Activated CD8-positive, alpha-beta memory T cell treated with anti-CD3 and anti-CD28 coated beads for 48 hours (primary cell): ENCODE measurements at regions not wholly inside any gene's neighbourhood (a gene's known extent, or its start where the extent isn't known, plus 50 kb on each side); places are given as distances from the start of the nearest gene placed in this dataset.

Experiments
- DNase-seq, 3 experiments: peaks; one replicate each; pipeline ENCODE4 v3.0.0-alpha.2; 2020; ENCODE audit warnings: low read depth in 2 of 3, low spot score in 2 of 3

- DNase-seq: no peak
Observed at GRCh38 chr1:55483523-55483922, 268.4 kb upstream of the USP24 start.

GRCh38 chr1:55481634-55482033 lies 266.5 kb upstream of the USP24 start:
- no peak for DNase-seq

GRCh38 chr1:55480029-55480795 lies 265.0 kb upstream of the USP24 start:
- DNase-seq: no peak

- DNase-seq: no peak
Observed at GRCh38 chr1:55478742-55479141, 263.6 kb upstream of the USP24 start.

GRCh38 chr1:55477953-55478352 lies 262.8 kb upstream of the USP24 start:
- DNase-seq: no peak

- no peak for DNase-seq
Observed at GRCh38 chr1:55476445-55477015, 261.4 kb upstream of the USP24 start.

GRCh38 chr1:55474168-55474786 lies 259.1 kb upstream of the USP24 start:
- no peak for DNase-seq

- DNase-seq: no peak
Observed at GRCh38 chr1:55473661-55474060, 258.5 kb upstream of the USP24 start.

GRCh38 chr1:55472784-55473183 lies 257.6 kb upstream of the USP24 start:
- no peak for DNase-seq

GRCh38 chr1:55472115-55472514 lies 257.0 kb upstream of the USP24 start:
- no peak for DNase-seq

GRCh38 chr1:55468142-55468795 lies 253.1 kb upstream of the USP24 start:
- DNase-seq: no peak

GRCh38 chr1:55466921-55467320 lies 251.8 kb upstream of the USP24 start:
- no peak for DNase-seq

- DNase-seq: no peak
Observed at GRCh38 chr1:55466373-55466772, 251.2 kb upstream of the USP24 start.

- no peak for DNase-seq
Observed at GRCh38 chr1:55464550-55464949, 249.4 kb upstream of the USP24 start.

GRCh38 chr1:55463814-55464475 lies 248.8 kb upstream of the USP24 start:
- no peak for DNase-seq

- DNase-seq: no peak
Observed at GRCh38 chr1:55457874-55458273, 242.7 kb upstream of the USP24 start.

- DNase-seq: no peak
Observed at GRCh38 chr1:55456971-55457370, 241.8 kb upstream of the USP24 start.

GRCh38 chr1:55448261-55448660 lies 233.1 kb upstream of the USP24 start:
- no peak for DNase-seq

GRCh38 chr1:55447488-55447887 lies 232.3 kb upstream of the USP24 start:
- no peak for DNase-seq

- DNase-seq: no peak
Observed at GRCh38 chr1:55446351-55446750, 231.2 kb upstream of the USP24 start.

- DNase-seq: no peak
Observed at GRCh38 chr1:55445416-55445815, 230.3 kb upstream of the USP24 start.

- DNase-seq: no peak
Observed at GRCh38 chr1:55444667-55445066, 229.5 kb upstream of the USP24 start.
